Endothelial cell (in vitro differentiated cells): ENCODE measurements at regions not wholly inside any gene's neighbourhood (a gene's known extent, or its start where the extent isn't known, plus 50 kb on each side); places are given as distances from the start of the nearest gene placed in this dataset.
"Not testable (repeated sequence)": the region's sequence is repeated elsewhere in the genome, so short reads cannot be mapped to it uniquely, and the experiment has no call there.

ENCODE experiments used
- DNase-seq: peaks from one replicate; pipeline ENCODE4 v3.0.0; 2021; ENCODE audit warnings: low spot score
- H3K27ac Mint-ChIP-seq: one replicate; pipeline ENCODE4 v1.8.0; 2021; ENCODE audit warnings: mixed read lengths, inconsistent platforms; ENCODE audit not compliant: unreplicated experiment
- H3K27me3 Mint-ChIP-seq: one replicate; pipeline ENCODE4 v1.8.0; 2021; ENCODE audit warnings: mild to moderate bottlenecking, moderate library complexity, mixed read lengths, inconsistent platforms; ENCODE audit not compliant: unreplicated experiment
- H3K36me3 Mint-ChIP-seq: one replicate; pipeline ENCODE4 v1.8.0; 2021; ENCODE audit warnings: mild to moderate bottlenecking, low read depth, mixed read lengths, inconsistent platforms; ENCODE audit not compliant: unreplicated experiment
- H3K4me1 Mint-ChIP-seq: one replicate; pipeline ENCODE4 v1.8.0; 2021; ENCODE audit warnings: mild to moderate bottlenecking, mixed read lengths, inconsistent platforms; ENCODE audit not compliant: unreplicated experiment
- H3K4me3 Mint-ChIP-seq: one replicate; pipeline ENCODE4 v1.8.0; 2021; ENCODE audit warnings: mild to moderate bottlenecking, mixed read lengths, inconsistent platforms; ENCODE audit not compliant: unreplicated experiment
- H3K9me3 Mint-ChIP-seq: one replicate; pipeline ENCODE4 v1.8.0; 2021; ENCODE audit warnings: mixed read lengths, inconsistent platforms; ENCODE audit not compliant: unreplicated experiment
- CTCF ChIP-seq: fragments of 200-600 bp; sonication (generic); IDR thresholded peaks from one replicate; pipeline ENCODE4 v1.5.0; 2021; ENCODE audit warnings: antibody characterized with exemption; ENCODE audit not compliant: unreplicated experiment

GRCh38 chr2:81396417-81397019 is 1092.0 kb upstream of the LRRTM1 start:
- no peaks in the 10 kb centered on the region for H3K27me3 Mint-ChIP-seq
- no peak for TF ChIP-seq CTCF
- H3K4me1 Mint-ChIP-seq, result peaks cover 9% of the 10 kb centered on the region
- H3K9me3 Mint-ChIP-seq, result no peaks in the 10 kb centered on the region
- no peak overlapping the region for H3K4me3 Mint-ChIP-seq
- no peaks in the 10 kb centered on the region for H3K36me3 Mint-ChIP-seq
- H3K27ac Mint-ChIP-seq, result no peak overlapping the region
- DNase-seq, result no peak

GRCh38 chr2:81395746-81396145 is 1091.2 kb upstream of the LRRTM1 start:
- no peaks in the 10 kb centered on the region for H3K36me3 Mint-ChIP-seq
- no peaks in the 10 kb centered on the region for H3K9me3 Mint-ChIP-seq
- peaks cover 9% of the 10 kb centered on the region for H3K4me1 Mint-ChIP-seq
- TF ChIP-seq CTCF, result no peak
- no peak overlapping the region for H3K27ac Mint-ChIP-seq
- H3K4me3 Mint-ChIP-seq, result no peak overlapping the region
- no peak for DNase-seq
- no peaks in the 10 kb centered on the region for H3K27me3 Mint-ChIP-seq

DNA sequence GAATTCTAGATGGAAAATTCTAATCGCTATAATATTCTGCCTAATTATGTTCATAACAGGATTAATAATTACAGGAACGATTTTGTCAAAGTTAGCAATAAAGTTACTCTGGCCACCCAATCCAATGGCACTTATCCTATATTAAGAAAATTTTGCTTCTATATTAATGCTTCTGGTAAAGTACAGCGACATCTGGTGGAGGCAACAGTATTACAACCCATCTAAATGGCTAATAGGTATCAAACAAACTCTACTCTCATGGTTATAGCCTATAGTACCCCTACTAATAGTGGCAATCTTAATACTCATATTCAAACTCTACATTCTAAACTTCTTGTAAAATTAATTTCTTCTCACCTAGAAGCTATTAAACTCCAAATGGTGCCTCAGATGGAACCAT is 1084.7 kb upstream of the LRRTM1 start:
- no peaks in the 10 kb centered on the region for H3K9me3 Mint-ChIP-seq
- no peak for TF ChIP-seq CTCF
- H3K27me3 Mint-ChIP-seq, result no peaks in the 10 kb centered on the region
- no peak overlapping the region for H3K4me3 Mint-ChIP-seq
- no peak overlapping the region for H3K27ac Mint-ChIP-seq
- no peaks in the 10 kb centered on the region for H3K4me1 Mint-ChIP-seq
- no peak for DNase-seq
- no peaks in the 10 kb centered on the region for H3K36me3 Mint-ChIP-seq

GRCh38 chr2:81363800-81364199 is 1059.2 kb upstream of the LRRTM1 start:
- TF ChIP-seq CTCF, result no peak
- no peak for DNase-seq
- no peaks in the 10 kb centered on the region for H3K27me3 Mint-ChIP-seq
- no peaks in the 10 kb centered on the region for H3K9me3 Mint-ChIP-seq
- H3K27ac Mint-ChIP-seq, result no peak overlapping the region
- no peaks in the 10 kb centered on the region for H3K4me1 Mint-ChIP-seq
- no peak overlapping the region for H3K4me3 Mint-ChIP-seq
- no peaks in the 10 kb centered on the region for H3K36me3 Mint-ChIP-seq

- not testable (repeated sequence) for H3K4me3 Mint-ChIP-seq, H3K27me3 Mint-ChIP-seq, H3K36me3 Mint-ChIP-seq, H3K4me1 Mint-ChIP-seq, H3K9me3 Mint-ChIP-seq, H3K27ac Mint-ChIP-seq, DNase-seq
Observed at GRCh38 chr2:81362468-81362867, 1057.9 kb upstream of the LRRTM1 start.

GRCh38 chr2:81355436-81355835 is 1050.9 kb upstream of the LRRTM1 start:
- Mint-ChIP-seq H3K27ac (no peak overlapping the region), H3K4me3 (no peak overlapping the region), H3K27me3 (no peaks in the 10 kb centered on the region), H3K4me1 (no peaks in the 10 kb centered on the region), H3K36me3 (no peaks in the 10 kb centered on the region), H3K9me3 (no peaks in the 10 kb centered on the region)
- DNase-seq, result no peak
- no peak for TF ChIP-seq CTCF
